ENCODE measurements at regions not wholly inside any gene's neighbourhood (a gene's known extent, or its start where the extent isn't known, plus 50 kb on each side); places are given as distances from the start of the nearest gene placed in this dataset.

DNA sequence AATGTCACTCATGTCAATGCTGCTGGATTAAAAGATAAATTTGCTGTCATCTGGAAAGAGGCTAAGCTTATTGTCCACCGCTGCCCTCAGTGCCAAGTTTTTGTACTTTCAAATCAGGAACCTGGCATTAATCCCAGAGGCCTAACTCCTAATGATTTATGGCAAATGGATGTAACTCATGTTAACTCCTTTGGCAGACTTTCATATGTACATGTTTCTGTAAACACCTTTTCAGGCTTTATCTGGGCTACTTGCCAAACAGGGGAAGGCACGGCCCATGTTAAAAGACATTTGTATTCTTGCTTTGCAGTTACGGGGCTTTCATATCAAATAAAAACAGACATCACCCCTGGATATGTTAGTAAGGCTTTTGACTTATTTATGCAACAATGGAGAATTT, 608.0 kb upstream of the ACO1 start:
- no peak for TF ChIP-seq POLR2A (IDR thresholded peaks at IDR 0.05; ENCODE audit: low read depth, low read length)
- DNase-seq (ENCODE audit: insufficient read length, low spot score): no peak

DNA sequence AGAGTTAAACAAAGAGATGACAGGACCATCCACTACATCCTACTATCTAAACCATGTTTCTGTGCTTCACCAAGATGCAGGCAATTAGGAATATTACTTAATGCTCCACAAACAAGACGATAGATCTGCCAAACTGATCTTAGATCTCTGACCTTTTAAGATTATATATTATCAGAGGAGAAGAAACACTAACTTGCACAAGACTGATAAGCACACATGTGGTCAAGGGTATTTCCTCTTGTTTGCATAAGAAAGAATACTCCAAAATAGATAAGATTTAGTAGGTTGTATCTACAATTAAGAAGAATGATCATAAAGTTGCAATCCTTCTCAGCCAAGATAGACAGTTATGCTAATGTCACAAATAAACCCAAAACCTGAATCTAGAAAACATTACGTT, 601.0 kb upstream of the ACO1 start:
- no peak for DNase-seq (ENCODE audit: insufficient read length, low spot score)
- no peak for FAIRE-seq

More for the DNA sequence above, 608.0 kb upstream of the ACO1 start:
- FAIRE-seq: no peak

DNA sequence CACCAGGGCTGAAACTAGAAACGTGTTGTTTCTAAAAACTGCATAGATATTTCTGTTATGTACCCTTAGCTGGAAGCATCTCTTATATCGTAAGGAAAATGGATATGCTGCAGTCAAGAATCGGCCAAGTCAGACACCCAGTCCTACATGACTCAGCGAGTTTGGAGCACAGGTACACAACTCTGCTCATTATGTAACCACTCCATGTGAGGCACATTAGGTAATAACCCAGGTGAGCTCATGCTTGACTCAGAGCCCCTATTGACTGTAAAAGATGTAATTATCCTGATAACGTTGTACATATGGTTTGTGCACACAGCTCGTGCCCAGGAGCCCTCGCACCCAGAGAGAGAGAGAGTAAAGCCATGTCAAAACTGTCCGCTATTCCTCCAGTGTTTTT, 593.7 kb upstream of the ACO1 start:
- FAIRE-seq: no peak
- TF ChIP-seq POLR2A (IDR thresholded peaks at IDR 0.05; ENCODE audit: low read depth, low read length): no peak
- DNase-seq (ENCODE audit: insufficient read length, low spot score): no peak

More for the DNA sequence above, 601.0 kb upstream of the ACO1 start:
- no peak for TF ChIP-seq POLR2A (IDR thresholded peaks at IDR 0.05; ENCODE audit: low read depth, low read length)

DNA sequence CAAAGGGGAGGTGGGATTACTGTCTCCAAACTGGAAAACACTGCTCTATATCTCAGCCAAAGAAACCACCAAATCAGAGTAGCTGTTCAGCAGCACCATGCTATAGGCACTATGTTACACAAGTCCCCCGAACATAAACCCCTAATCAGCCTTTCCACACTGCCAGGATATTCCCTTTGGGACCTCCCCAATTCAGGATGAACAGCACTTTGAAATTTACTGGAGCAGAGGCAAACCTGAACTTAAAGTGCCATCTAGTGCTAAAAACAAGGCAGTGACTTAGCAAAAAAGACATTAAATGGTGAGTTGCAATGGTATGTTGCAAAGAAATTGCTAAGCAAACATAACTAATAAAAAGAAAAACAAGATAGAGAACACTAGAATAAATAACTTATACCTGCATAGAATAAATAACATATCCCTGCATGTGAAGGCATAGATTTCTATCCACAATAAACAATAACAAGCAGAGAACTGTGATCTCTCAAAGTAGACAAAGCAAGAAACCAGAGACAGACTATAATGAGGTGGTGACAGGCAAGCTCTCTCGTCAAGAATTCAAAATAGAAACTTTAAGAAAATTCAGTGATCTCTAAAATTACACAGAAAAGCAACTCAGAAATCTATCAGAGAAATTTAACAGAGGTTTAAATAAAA, 584.4 kb upstream of the ACO1 start:
- FAIRE-seq (no peak), DNase-seq (ENCODE audit: insufficient read length, low spot score) (no peak)
- no peak for TF ChIP-seq POLR2A (IDR thresholded peaks at IDR 0.05; ENCODE audit: low read depth, low read length)

DNA sequence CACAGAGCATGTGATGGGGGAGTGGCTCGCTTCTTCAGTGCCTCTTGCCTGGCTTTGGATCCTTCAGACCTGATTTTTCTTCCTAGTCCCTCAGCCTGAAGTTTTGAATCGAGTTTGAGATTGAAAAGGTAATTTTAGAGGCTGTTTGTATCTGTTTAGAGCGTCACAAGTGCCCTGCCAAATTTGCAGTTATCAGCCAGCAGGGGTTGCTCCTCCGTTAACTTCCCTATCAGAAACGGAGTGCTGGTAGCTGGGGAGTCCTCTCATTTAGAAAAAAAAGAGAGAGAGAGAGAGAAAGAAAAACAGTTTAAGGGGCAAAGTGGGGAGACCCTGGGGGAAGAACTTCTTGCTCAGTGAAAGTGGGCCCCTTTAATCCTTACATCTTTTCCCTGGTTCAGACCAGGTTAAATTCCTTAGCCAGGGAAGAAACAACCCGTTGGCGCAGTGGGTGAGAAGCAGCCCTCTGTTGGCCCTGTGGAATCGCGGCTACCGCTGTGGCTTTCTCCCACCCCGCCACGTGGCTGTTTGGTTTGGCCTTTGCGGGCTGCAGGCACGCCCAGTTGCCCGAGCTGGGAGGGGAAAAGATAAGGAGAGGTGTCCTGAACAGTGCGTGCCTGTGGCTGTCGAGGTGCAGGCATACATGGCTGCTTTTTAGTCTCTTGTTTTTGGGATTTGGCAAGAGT, 576.7 kb upstream of the ACO1 start:
- TF ChIP-seq POLR2A (IDR thresholded peaks at IDR 0.05; ENCODE audit: low read depth, low read length): no peak
- no peak for DNase-seq (ENCODE audit: insufficient read length, low spot score)
- no peak for FAIRE-seq

DNA sequence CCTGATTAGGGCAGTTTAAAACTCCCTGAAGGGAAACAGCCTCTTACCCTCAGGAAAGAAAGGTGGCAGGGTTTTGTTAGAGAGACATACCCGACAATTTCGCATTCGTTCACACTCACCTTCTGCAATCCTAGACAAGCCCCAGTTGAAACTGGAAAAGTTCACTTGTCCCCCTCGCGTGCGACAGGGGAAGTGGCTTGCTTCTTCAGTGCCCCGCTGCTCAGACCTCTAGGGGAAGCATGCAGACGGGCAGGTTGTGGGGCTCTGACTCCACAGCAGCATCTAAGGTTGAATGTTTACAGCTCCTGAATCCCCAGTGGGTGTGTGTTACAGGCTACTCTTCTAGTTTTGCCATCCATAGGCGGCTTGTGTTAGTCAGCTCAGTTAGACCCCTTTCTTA, 575.7 kb upstream of the ACO1 start:
- TF ChIP-seq POLR2A (IDR thresholded peaks at IDR 0.05; ENCODE audit: low read depth, low read length): no peak
- DNase-seq (ENCODE audit: insufficient read length, low spot score) (no peak), FAIRE-seq (no peak)

DNA sequence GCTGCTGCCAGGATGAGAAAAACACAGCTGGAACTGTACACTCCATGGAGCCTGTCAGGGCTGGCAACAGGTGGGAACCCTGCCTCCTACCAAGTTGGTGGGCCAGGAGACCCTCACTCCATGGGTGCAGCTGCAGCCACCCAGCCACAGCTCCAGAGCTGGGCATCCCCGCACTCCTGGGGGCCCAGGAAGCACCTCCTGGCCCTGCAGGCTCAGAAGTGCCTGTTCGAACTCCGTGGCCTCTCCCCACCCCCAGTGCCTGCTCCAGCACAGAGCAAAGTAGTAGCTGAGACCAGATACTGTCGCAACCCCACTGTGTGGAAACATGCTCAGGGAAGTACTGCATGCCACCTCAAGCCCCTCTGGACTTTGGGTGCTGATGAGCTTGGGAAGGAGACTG, 564.0 kb upstream of the ACO1 start:
- TF ChIP-seq POLR2A (IDR thresholded peaks at IDR 0.05; ENCODE audit: low read depth, low read length): no peak
- DNase-seq (ENCODE audit: insufficient read length, low spot score) (no peak), FAIRE-seq (no peak)

DNA sequence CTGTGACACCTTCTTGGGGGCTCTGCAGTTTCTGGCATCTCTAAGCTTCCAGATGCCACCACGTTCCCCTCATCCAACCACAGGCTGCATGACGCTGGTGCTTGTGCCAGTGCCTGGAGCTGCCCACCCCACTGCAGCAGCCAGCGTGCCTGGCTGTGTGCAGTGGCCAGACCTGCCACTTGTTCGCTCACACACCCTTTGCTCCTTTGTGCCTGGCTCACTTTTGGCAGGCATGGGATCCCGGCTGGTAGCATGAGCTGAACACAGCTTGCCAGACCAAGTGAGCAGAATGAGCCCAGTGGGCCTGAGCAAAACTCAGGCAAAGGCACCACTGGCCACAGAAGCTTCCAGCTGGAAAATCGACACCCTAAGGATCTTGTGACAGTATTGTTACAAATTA, 562.9 kb upstream of the ACO1 start:
- FAIRE-seq: no peak
- no peak for TF ChIP-seq POLR2A (IDR thresholded peaks at IDR 0.05; ENCODE audit: low read depth, low read length)
- no peak for DNase-seq (ENCODE audit: insufficient read length, low spot score)

DNA sequence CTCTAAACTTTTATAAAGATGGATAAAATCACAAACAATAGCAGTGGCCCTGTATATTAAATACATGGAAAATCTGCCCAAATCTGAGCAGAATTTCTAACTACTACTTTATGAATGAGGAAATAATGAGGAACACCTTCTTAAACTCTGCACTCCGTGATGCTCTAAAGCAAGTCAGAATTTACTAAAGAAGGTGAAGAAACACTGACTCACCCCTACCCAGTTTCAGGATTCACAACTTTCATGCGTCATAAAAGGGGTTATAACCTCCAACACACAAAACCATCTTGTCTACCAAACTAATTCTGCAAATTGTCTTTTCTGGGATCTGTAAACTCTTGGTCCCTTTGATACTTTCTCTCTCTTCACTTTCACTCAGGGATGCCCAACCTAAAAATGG, 561.1 kb upstream of the ACO1 start:
- no peak for FAIRE-seq

DNA sequence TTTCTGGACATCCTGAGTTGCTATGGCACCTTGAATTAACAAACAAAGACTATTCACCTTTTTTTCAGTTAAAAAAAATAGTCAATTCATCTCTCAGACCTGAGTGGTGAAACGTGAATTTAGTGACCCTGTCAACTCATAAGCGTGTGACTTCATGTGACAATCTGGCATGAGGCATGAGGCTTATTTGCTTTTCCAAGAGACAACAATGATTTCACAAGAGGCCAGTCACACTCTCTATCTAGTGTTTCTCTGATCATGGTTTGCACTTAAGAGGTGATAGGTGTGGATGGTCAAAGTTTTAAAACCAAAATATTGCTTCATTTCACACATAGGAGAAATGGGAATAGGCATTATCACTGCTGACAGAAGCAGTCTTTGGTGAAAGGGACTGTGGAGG, 559.6 kb upstream of the ACO1 start:
- no peak for TF ChIP-seq POLR2A (IDR thresholded peaks at IDR 0.05; ENCODE audit: low read depth, low read length)
- DNase-seq (ENCODE audit: insufficient read length, low spot score) (no peak), FAIRE-seq (no peak)

More for the DNA sequence above, 561.1 kb upstream of the ACO1 start:
- no peak for DNase-seq (ENCODE audit: insufficient read length, low spot score)
- no peak for TF ChIP-seq POLR2A (IDR thresholded peaks at IDR 0.05; ENCODE audit: low read depth, low read length)

DNA sequence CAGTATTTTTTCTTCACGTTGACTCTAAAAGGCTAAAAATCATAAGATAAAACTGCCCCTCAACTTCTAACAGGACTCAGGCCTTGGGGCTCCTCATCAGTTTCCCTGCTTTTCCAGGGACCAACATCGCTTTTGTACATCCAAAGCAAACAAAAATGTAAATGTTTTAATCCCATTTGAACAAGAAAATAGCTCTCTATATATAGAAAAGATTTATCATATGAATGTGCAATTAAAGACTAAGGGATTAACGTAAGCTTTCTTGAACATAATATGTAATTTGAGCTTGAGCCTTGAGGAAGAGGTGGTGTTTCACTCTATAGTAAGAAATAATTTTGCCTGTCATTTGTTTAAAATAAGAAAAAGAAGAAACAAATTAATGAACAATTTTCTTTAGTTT, 547.2 kb upstream of the ACO1 start:
- no peak for DNase-seq (ENCODE audit: insufficient read length, low spot score)
- FAIRE-seq: no peak
- TF ChIP-seq POLR2A (IDR thresholded peaks at IDR 0.05; ENCODE audit: low read depth, low read length): no peak

DNA sequence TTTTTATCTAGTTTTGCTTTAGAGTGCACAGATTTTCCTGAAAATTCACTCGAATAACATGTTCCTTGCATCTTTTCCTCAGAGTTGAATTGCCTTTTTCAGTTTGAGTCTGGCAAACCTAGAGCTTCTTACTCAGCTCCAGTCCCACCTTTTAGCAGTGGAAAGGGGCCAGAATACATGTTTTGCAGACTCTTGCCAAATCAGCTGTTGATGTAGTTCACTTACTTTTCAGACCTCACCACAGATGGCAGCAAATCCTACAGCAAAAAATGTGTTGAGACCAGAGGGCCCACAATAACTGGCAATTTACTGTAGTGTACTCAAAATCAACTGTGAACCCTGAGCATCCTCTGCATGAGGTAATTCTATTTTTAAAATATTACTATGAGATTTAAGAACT, 545.2 kb upstream of the ACO1 start:
- no peak for TF ChIP-seq POLR2A (IDR thresholded peaks at IDR 0.05; ENCODE audit: low read depth, low read length)
- no peak for DNase-seq (ENCODE audit: insufficient read length, low spot score)
- FAIRE-seq: no peak

DNA sequence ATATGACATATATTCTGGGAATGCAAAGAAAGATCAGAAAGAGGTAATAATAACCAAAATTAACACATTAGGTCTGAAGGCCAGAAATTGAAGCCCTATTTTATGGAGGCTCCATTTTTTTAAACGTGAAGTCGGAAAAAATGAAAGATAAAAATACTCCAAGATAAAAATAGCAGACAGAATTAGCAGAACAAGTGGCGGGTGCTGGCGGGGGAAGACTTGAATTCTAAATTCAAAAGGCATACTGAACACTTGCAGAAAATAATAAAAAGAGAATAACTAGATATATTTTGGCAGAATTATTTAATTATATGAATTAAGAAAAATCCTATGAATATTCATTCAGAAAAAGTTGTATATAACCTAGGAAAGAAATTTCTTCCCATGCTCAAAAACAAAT, 543.7 kb upstream of the ACO1 start:
- TF ChIP-seq POLR2A (IDR thresholded peaks at IDR 0.05; ENCODE audit: low read depth, low read length): no peak
- no peak for DNase-seq (ENCODE audit: insufficient read length, low spot score)
- no peak for FAIRE-seq

DNA sequence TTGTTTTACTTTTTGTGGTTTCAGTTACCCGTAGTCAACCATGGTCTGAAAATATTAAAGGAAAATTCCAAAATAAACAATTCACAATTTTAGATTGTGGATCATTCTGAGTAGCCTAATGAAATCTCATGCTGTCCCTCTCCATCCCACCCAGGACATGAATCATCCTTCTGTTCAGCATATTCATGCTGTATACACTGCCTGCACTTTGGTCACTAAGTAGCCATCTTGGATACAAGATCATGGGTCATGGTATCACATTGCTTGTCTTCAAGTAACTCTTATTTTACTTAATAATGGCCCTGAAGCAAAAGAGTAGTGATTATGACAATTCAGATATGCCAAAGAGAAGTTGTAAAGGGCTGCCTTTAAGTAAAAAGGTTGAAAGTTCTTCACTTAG, 536.5 kb upstream of the ACO1 start:
- DNase-seq (ENCODE audit: insufficient read length, low spot score) (no peak), FAIRE-seq (no peak)
- TF ChIP-seq POLR2A (IDR thresholded peaks at IDR 0.05; ENCODE audit: low read depth, low read length): no peak

All from H54 (cell line).